ENCODE measurements at regions not wholly inside any gene's neighbourhood (a gene's known extent, or its start where the extent isn't known, plus 50 kb on each side); places are given as distances from the start of the nearest gene placed in this dataset.

GRCh38 chr22:48963405-48963804, 864.3 kb downstream of the BRD1 start:
- no peak for DNase-seq (ENCODE audit: low read depth, low spot score)

GRCh38 chr22:48961705-48962104, 866.0 kb downstream of the BRD1 start:
- DNase-seq (ENCODE audit: low read depth, low spot score): no peak

GRCh38 chr22:48960980-48961660, 866.6 kb downstream of the BRD1 start:
- DNase-seq (ENCODE audit: low read depth, low spot score): no peak

DNA sequence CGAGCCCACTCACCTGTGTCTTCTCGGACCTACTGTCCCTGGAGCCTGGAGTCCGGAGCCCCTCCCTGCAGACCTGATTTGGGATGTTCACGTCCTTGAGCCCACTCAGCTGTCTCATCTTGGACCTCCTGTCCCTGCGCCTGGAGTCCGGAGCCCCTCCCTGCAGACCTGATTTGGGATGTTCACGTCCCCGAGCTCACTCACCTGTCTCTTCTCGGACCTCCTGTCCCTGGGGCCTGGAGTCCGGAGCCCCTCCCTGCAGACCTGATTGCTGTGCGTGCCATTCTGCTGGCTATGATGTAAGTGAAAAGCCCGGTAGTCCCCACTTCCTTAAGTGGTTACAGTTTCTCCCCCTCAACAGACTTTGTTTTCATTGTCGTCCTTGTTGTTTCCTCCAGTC, 867.1 kb downstream of the BRD1 start:
- no peak for DNase-seq (ENCODE audit: low read depth, low spot score)

DNA sequence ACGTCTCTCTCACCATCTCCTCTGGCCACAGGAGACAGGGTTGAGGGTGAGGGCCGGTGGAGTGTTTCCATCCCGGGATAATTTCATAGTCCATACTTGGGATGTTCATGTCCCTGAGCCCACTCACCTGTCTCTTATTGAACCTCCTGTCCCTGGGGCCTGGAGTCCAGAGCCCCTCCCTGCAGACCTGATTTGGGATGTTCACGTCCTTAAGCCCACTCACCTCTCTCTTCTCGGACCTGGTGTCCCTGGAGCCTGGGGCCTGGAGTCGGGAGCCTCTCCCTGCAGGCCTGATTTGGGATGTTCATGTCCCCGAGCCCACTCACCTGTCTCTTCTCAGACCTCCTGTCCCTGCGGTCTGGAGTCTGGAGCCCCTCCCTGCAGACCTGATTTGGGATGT, 868.2 kb downstream of the BRD1 start:
- DNase-seq (ENCODE audit: low read depth, low spot score): no peak

DNA sequence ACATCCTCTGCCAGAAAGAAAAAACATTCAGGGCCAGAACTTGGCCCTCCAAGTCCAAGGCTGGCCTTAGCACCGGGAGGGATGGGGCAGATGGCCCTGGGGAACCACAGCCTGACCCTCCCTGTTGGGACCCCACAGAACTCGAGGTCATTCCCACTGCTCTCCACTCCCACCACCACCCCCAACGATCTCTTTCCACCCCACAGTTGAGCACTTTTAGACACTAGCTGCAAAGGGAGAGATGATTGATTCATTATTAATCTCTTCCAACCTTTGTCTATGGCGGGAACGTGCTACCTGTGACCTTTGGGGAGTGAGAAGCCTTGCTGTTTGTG, 869.7 kb downstream of the BRD1 start:
- DNase-seq (ENCODE audit: low read depth, low spot score): no peak

- no peak for DNase-seq (ENCODE audit: low read depth, low spot score)
Observed at GRCh38 chr22:48957311-48957986, 870.2 kb downstream of the BRD1 start.

DNA sequence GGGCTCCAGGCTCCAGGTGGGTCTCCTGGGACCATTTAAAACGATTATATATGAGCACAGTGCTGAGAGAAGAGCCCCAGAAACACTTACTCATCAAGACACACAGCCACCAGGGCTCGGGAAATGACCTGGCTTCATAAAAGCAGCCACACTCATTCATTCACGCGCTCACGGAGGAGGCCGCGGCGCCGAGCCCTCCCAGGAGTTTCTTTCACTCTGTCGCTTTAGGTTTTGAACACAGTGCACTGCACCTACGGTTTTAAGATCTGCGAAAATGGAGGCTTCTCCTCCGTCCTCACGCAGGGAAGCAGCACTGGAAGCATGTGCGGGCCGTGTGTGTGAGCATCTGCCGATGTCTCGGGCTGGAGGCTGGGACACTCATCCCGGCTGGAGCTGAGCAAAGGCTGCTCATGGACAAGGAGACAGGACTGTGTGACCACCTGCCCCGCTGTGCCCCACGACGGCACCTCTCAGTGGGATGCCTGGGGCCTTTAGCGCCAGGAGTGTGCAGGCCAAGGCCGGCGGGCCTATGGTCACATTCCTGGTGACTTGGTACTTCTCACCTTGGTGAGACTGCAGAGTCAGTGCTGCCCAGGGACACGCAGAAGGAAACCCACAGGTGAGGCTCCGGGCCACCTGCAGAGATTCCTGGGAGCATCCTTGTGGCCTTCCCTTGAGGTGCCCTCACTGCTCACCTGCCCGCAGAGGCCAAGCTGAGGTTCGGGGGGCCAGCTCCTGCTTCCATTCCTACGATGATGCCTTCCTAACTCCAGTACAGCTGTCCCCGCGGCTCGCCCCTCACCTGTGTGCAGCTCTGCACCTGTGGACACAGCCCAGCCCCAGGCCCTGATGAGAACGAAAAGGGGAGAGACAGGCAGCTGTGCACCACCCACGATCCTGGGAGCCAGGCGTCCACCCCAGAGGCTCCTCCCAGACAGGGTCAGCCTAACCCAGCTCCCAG, 872.0 kb downstream of the BRD1 start:
- DNase-seq (ENCODE audit: low read depth, low spot score): no peak

DNA sequence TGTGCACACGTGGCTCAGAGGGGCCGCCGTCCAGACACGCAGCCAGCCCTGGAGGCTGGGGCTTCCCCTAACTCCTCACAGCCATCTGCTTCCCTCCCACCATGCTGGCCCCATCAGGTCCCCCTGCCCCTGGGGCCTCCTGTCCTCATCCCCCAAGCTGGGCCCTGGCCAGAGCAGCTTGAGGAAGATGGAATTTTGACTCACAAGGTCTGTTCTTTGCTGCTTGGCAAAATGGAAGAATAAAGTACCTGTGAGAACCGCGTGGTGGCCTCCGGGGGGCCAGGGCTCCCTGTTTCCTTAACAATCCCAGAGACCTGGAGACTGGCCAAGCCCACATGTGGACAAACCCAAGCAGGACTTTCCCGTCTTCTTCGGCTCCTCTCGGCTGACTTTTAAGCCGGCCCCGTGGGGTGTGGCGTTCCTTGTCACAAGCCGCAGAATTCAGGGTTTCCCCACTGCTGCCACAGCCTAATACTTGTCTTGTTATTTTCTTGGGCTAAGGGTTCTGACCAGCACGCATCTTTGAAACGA, 872.8 kb downstream of the BRD1 start:
- DNase-seq (ENCODE audit: low read depth, low spot score): no peak

GRCh38 chr22:48953830-48954229, 873.8 kb downstream of the BRD1 start:
- no peak for DNase-seq (ENCODE audit: low read depth, low spot score)

- no peak for DNase-seq (ENCODE audit: low read depth, low spot score)
Observed at GRCh38 chr22:48953103-48953720, 874.5 kb downstream of the BRD1 start.

DNA sequence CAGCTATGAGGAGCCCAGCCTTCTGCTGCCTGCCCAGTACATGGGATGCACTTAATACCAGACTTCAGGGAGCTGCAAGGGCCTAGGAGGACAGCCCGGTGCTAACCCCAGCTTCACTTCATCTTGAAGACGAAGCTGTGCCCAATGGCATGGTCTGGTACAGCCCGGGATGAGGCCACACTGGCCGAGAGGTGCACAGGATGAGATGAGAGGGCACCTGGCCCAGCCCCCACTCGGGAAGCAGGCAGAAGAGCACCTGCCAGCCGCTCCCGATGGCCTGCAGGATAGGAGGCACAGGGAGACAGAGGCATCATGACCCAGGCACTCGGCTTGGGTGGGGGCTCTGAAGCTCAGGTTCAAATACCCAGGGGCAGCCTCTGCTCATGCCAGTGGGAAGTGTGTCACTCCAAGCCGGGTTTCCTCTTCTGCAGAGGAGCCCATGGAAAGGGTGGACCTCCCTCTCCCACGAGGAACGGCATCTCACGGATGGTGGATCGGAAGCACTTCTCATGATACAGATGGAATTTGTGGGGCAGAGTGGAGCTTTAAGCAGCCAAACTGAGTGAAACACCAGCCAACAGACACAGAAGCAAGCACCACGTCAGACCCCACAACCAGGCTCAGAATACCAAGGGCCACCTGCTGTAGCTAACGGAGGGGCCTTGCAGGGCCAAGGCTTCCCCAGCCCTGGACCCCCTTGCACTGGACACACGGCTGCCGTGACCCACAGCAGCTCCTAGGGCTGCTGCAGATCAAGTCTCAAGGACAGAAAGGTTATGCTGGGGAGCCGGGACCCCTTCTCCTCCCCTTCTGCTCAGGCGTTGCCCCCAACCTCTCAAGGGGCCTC, 875.2 kb downstream of the BRD1 start:
- no peak for DNase-seq (ENCODE audit: low read depth, low spot score)

DNA sequence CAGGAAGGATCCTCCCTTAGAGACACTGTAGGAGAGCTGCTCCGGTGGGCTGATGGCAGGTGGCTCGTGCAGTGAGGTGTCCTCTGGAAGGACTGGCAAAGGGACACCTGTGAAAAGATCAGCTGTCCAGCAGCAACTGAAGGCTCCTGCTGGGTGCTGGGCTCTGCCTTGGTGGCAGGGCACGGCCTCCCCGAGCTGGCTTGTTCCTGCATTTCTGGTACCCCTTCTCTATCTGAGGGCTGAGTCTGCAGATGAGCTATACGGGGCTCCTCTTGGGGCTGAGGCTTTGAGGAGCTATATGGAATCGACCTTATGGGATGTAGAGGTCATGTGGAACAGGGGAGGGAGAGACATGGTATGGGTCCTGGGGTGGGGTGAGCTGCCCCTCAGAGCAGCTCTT, 875.8 kb downstream of the BRD1 start:
- no peak for DNase-seq (ENCODE audit: low read depth, low spot score)

DNA sequence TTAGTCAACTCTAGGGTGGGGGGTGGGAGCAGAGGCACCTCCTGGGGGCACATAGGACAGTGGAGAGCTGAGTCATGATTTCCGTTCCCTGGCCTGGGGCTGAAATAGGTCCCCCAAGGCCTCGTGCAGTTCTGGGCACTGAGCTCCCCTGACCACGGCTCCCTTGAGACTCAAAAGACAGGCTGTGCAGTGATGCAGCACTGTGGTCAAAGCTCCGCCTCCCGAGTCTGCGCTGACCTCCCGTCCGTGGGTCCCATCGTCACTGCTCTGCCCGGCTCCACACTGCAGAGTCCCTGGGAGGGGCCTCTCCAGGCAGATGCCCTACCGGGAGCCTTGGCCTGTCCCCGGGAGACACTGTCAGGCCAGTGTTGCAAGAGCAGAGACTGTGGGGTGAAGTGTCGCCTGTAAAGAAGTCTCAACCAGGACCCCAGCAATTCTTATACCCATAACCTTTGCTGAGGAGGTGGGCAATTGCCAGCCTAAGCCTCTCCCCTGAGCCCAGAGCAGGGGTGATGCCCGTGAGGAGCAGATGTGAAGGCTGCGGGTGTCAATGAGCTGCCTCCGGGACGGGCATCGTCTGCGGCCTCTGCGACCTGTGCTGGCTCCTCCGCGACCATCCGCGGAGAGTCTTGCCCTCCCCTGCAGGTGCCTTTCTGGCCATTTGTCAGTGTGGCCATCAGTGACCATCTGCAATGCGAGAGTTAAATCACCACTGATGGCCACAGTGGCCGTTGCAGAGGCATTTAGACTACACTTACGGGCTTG, 877.3 kb downstream of the BRD1 start:
- DNase-seq (ENCODE audit: low read depth, low spot score): no peak

- DNase-seq (ENCODE audit: low read depth, low spot score): no peak
Observed at GRCh38 chr22:48949375-48950149, 878.1 kb downstream of the BRD1 start.

- no peak for DNase-seq (ENCODE audit: low read depth, low spot score)
Observed at GRCh38 chr22:48948575-48949170, 879.0 kb downstream of the BRD1 start.

GRCh38 chr22:48947636-48948035, 880.0 kb downstream of the BRD1 start:
- DNase-seq (ENCODE audit: low read depth, low spot score): no peak

DNA sequence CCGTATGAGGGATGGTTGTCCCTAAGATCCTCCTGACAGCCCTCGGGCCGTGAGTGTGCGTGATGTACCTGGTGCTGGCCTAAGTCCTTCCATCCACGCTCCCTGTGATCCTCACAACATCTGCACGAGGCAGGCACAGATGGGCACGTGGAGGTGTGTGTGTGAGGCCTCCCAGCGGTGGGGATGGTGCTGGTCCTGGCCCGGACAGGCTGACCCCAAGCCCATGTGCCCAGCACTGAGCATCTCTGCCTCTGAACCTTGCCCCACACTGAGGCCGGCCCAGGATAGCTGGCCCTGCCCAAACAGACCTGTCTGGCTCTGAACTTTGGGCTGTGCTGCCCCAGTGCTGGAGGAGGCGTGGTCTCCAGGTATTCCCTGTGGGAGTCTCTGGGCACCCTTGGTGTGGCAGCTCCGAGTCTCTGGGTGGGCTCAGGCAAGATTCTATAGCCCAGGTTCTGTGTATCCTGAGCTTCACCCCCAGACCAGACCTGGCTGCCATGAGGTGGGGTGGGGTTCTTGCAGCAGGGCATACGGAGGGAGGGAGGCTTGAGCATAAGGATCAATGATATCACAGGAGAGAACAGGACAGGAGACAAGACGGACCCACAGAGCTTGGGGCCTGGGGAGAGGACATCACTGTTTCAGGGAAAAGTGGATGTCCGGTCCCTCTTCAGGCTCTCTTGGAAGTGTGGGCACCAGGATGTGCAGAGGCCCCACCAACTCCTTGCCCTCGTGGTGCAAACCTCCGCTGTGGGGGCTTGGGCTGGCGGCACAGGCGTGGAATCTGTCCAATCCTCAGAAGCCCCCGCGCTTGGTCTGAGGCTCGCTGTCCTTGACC, 881.8 kb downstream of the BRD1 start:
- DNase-seq (ENCODE audit: low read depth, low spot score): no peak
